ENCODE measurements at regions not wholly inside any gene's neighbourhood (a gene's known extent, or its start where the extent isn't known, plus 50 kb on each side); places are given as distances from the start of the nearest gene placed in this dataset.

DNA sequence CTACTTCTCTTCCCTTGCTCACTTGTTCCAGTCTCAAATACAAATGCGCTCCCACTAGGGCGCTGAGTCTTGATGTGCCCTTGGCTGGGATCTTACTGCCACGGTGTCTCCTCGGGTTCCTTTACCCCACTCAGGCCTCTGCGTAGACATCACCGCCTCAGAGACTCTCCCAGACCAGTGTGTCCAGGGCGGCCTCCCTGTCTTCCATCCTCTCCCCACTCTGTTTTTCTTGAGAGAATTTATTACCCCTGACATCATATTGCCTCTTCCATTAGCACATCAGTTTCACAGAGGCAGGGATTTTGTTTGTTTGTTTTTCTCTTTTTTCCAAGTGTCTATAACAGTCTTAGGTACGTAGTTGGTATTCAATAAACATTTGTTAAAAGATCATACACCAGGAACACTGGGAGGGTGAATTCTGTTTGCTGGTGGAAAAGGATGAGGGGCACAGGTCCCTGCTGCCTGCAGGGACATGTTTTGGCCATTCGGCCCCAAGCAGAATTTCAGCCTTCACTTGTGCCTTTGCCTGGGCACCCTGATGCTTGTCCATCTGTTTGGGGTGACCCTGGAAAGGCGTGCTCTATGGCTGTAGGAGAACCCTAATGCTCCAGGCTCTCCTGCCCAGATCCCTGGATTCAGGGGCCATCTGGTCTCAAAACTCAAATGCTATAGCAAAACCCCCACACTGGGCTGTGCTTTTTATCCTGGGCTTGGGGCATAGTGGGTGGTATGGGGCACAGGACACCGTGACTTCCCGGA is 55.0 kb downstream of the RPL37A start:
- no peak for DNase-seq (ENCODE audit: low read depth)

DNA sequence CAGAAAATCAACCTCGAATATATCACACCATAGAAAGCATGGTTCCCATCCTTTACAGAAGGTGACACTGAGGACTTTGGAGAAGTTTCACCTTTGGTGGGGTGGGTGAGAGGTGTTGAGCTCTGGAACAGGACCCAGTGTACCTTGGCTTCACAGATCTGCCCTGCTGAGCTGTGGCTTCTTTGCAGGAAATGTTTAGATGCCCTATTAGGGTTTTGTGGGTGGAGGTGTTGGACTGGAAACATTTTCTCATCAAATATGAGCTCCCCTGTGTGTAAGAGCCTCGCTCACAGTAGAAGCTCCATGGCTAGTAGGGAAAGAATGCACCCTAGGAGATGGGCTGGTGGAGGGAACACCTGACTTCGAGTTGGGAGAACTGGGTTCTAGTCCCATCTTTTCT is 55.6 kb downstream of the RPL37A start:
- no peak for DNase-seq (ENCODE audit: low read depth)

DNA sequence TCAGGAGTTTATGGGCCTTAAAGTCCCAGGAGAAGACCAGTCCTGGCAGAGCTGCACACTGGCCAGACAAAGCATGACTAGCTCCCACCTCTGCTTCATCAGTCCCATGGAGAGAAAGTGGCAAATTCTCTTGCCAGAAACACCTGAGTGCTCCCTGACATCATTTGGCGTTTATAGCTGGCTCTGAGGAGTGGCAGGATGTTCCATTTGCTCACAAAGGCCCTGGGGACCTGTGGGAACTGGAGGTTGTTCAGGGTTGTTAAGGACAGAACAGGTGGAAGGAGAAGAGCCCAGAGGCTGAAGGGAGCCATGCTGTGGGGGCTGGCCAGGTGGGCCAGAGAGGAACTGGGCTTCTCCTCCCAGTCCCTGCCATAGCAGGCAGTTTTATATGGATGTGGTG is 56.1 kb downstream of the RPL37A start:
- peak; percentile 89 for DNase-seq (ENCODE audit: low read depth)

DNA sequence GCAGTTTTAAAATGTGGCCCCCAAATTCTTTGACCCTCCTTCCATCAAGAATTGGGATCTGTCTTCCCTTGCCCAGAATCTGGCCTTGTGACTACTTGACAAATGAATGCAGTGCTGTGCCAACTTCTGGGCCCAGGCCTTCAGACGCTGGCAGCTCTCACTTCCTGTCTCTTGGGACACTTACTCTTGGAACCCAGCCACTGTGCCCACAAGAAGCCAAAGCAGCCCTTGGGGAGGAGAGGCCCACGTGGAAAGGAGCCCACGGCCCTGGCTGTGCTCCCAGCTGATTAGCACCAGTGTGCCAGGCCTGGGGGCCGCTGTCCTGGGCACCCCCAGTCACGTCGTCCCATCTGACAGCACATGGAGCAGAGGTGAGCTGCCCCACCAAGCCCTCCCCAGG is 56.6 kb downstream of the RPL37A start:
- DNase-seq (ENCODE audit: low read depth), result peak; percentile 96

DNA sequence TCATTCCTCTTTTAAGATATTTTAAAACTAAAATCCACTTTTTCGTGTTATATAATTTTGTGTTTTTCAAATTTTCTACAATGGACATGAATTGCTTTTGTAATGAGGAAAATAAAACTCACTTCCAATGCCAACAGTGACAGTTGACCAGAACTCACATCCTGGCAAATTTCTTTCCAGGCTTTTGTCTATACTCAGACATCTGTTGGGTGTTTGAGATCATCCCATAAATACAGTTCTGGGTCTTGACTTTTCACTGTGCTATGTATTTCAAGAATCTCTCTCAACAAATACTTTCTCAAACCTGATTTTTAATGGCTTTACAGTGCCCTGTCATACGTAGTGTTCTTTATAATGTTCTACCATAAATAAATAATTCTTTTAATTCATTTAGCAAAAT is 57.6 kb downstream of the RPL37A start:
- no peak for DNase-seq (ENCODE audit: low read depth)

DNA sequence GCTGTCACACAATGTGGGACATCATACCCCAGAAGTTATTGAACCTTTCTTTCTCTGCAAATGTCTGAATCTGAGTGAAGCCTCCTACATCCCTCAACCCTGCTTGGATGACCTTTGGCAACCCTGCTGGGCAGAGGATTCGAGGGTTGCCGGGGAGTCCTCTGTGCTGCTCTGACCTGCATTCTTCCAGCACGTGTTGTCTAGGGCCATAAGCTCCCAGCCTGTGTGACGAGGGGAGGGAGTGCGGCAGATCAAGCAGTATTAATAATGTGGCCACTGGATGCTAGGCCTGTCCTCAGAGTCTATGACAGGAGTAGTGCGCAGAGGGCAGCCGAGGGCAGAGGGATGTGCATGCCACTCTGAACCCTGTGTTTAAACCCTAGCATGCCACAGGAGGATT is 58.8 kb downstream of the RPL37A start:
- DNase-seq (ENCODE audit: low read depth), result no peak

DNA sequence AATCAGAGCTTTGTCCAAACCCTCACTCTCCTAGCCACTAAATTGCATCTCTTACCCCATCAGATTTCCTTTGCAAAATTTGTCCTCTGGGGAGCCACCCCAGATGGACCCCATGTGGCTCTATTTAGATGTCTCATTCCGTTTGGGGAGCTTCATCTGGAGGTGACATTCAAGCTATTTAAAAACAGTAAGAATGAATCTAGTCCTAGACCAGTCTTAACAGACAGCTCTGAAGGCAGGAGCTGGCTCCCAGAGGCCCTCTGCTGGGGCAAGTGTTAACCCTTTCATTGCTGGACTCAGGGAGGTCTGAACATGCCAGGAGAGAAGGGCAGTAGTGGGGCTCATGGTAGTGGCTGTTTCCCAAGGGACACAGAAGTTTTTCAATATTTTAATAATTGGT is 59.2 kb downstream of the RPL37A start:
- no peak for DNase-seq (ENCODE audit: low read depth)

DNA sequence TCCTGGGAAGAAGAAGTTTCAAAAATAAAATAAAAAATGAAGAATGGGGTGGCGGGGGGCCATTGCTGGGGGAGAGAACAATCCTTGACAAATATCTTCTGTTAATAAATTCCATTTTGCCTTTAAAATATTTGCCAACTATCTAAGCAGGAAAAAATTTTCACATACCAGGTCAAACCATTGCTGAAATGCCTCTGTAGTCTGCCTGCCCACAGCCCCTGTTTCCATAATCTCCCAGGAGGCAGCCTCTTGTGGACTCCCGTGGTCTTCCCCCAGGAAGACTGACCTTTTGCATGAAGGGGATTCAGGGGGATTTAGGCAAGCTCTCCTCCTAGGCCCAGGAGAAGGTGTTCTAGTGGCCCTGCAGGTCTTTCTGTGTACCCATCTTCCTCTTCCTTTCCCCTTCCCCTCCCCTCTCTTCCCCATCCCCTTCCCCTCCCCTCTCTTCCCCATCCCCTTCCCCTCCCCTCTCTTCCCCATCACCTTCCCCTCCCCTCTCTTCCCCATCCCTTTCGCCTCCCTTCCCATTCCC is 61.0 kb downstream of the RPL37A start:
- no peak for DNase-seq (ENCODE audit: low read depth)

DNA sequence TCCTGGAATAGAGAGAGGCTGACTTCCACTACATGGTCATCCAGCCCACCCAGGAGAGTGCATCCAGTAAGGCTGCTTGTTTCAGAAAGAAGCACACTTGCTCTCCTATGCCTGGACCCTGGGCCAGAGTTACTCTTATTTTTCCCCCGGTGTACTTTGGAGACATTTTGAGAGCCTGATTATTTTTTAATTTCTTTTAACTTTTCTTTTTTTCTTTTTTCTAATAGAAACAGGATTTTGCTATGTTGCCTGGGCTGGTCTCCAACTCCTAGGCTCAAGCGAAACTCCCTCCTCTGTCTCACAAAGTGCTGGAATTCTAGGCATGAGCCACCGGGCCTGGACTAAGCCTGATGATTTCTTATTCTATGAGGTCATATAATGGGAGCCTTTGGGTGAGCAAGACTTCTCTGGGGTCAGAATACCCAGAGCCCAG is 62.2 kb downstream of the RPL37A start:
- peak; percentile 50 for DNase-seq (ENCODE audit: low read depth)

DNA sequence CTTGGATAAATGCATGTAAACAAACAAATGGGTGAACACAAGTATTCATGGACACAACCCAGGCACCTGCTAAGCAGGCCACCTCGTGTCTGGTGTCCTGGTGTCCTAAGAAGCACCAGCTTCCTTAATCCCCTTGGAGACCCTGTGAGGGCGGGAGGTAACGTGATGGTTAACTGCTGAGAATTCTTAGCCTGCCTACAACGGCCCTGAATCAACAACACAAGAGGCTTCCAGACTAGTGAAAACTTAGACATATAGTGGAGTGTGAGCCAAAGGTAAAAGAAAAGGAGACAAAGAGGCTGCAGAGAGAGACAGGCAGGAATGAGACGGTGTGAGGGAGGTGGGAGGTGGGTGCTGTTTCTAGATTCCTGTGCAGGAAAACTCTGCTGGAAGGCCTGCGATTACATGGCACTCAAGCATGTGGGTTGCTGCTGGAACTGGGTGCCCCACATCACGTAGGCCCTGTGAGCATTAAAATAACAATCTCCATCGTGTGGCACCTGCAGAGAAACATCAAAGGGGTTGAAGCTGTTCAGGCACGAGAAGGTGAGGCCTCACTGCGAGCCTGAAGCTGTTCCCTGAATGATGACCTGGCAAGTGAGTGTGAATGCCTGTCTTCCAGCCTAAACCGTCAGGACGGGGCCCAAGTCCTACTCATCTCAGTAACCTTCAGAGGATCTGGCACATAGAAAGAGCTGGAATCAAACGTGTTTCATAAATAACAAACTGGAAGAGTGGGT is 64.2 kb downstream of the RPL37A start:
- DNase-seq (ENCODE audit: low read depth), result no peak

DNA sequence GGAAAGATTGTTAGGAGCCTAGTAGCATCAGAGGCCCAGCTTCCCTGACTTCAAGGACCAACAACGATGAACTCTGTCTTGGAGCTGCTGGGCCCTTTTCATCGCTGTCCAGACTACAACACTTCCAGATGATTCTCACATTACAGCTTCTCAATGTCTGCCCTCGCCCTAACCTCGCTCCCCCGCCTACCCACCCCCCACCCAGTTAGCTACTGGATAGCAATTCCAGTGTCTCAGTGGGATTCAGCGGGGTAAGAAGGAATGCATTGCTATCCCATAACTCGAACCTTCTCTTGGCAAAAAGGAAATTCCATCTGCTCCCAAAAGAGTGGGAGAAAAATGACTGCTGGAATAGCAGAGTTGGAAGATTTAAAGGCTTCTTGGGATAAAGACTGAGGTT is 65.0 kb downstream of the RPL37A start:
- no peak for DNase-seq (ENCODE audit: low read depth)

DNA sequence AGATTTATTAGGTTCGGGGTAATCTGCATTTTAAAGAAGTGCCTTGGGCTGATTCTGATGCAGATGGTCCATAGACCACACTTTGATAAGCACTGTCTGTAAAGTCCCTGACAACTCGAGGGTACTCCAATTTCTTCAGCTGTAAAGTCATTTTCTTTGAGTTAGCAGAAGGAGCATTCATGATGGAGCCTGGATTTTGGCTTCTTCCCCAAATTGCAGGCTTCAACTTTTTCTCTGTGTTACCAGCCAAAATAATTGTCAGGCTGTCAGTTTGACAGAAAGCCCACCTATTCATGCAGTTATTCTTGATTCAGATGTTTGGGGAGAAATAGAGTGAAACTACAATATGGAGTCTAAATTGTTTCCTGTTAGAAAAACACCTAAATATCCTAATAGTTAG is 66.0 kb downstream of the RPL37A start:
- no peak for DNase-seq (ENCODE audit: low read depth)

DNA sequence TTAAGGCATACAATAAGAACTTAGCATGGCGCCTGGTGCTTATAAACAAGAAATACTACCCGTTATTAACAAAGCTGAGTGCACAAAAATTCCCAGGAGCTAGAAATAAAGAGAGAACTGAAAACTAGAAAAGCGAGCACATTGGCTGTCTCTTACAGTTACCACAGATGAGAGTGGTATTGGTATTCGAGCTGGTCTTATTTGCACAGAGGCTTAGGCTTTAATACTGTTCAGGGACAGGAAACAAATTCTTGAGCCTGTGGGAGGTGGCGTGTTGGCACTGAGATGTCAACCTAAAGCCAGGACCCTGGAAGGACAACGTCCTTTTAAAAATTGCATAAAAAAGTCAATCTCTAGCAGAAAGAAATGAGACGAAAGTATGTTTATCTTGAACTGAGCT is 67.3 kb upstream of the IGFBP2 start:
- no peak for DNase-seq (ENCODE audit: low read depth)

DNA sequence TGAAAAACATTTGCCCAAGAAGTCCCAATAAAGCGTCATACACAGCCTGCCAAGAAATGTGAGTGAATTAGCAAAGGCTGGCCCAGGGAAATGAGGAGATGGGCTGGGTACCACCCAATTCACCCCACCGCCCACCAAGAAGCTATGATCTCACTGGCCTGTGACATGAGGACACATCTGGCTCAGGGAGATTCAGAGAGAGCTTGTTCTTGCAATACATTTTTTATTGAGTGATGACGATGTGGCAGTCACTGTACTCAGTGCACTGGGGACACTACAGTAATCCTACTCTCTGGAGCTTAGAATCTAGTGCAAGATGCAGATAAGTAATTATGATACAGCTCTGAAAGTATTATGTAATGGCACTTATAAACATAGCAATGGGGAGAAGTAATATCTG is 64.6 kb upstream of the IGFBP2 start:
- no peak for DNase-seq (ENCODE audit: low read depth)

DNA sequence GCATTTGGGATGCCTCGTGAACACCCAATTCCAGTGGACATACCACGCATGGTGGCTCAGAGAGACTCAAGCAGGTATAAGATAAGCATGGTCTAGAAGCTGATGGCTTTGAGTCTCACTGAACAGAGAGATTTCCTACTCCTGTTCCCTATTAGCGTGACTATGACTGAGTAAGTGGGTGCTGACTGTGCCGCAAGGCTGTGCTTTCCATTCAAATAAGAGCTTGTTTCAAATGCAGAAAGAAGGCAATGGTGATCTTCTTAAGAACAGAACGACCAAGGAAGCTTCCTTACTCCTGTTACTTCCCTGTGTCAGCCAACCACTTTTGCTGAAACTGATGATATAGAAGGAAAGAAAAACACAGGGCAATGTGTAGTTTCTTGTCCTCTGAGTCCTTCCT is 63.5 kb upstream of the IGFBP2 start:
- no peak for DNase-seq (ENCODE audit: low read depth)

DNA sequence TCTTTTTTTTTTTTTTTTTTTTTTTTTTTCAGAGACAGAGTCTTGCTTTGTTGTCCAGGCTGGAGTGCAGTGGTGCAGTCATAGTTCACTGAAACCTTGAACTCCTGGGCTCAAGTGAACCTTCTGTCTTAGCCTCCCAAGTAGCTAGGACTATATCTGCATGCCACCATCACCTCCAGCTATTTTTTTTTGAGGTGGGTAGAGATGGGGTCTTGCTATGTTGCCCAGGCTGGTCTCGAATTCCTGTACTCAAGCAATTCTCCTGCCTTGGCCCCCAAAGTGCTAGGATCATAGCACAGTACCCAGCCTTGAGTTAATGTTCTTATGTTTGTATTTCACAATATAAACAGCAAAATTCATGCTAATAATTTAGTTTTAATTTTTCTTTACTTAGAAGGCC is 62.9 kb upstream of the IGFBP2 start:
- no peak for DNase-seq (ENCODE audit: low read depth)

DNA sequence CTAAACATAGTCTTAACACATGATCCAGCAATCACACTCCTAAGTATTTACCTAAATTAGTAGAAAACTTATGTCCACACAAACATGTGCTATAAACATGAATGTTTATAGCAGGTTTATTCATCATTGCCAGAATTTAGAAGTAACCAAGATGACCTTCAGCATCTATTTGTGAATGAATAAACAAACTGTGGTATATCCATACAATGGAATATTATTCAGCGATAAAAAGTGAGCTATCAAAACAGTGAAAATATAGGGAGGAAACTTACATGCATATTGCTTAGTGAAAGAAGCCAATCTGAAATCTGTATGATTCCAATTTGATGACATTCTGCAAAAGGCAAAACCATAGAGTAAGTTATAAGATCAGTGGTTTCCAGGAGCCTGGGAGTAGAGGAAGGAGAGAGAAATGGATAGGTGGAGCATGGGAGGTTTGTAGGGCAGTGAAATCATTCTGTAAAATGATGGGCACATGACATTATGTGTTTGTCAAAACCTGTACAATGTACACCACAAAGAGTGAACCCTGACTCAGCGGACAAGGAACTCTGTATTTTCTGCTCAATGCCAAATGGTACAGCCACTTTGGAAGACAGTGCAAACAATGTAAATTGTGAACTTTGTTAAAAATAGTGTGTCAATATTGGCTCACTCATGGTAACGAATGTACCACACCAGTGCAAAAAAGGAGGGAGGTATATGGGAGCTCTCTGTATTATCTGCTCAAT is 61.9 kb upstream of the IGFBP2 start:
- DNase-seq (ENCODE audit: low read depth), result no peak

DNA sequence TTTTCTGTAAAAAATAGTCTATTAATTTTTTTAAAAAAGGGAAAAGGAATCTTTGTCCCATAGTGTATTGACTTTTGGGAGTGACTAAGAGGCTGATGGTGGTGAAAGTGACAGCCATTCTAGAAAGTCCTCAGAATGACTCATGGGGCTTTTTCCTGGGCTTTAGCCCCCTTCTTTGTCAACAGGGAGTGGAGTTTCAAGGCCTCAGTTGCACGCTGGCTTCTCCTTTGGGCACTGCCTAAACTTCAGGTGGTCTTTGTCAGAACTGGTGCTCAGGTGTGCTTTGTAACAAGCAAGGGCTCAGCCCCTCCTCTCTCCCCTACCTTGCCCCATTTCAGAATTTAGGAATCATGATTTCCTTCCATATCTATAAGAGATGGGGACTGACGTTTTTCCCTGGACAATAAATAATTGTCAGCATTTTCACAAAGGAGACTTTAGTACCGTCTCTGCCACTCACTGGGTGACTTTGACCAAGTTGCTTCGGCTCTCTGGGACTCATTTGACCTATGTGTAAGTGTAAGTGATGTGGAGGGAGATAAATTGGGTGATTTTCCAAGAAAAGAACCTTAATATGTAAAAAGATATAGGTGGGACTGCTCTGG is 61.2 kb upstream of the IGFBP2 start:
- DNase-seq (ENCODE audit: low read depth), result no peak

DNA sequence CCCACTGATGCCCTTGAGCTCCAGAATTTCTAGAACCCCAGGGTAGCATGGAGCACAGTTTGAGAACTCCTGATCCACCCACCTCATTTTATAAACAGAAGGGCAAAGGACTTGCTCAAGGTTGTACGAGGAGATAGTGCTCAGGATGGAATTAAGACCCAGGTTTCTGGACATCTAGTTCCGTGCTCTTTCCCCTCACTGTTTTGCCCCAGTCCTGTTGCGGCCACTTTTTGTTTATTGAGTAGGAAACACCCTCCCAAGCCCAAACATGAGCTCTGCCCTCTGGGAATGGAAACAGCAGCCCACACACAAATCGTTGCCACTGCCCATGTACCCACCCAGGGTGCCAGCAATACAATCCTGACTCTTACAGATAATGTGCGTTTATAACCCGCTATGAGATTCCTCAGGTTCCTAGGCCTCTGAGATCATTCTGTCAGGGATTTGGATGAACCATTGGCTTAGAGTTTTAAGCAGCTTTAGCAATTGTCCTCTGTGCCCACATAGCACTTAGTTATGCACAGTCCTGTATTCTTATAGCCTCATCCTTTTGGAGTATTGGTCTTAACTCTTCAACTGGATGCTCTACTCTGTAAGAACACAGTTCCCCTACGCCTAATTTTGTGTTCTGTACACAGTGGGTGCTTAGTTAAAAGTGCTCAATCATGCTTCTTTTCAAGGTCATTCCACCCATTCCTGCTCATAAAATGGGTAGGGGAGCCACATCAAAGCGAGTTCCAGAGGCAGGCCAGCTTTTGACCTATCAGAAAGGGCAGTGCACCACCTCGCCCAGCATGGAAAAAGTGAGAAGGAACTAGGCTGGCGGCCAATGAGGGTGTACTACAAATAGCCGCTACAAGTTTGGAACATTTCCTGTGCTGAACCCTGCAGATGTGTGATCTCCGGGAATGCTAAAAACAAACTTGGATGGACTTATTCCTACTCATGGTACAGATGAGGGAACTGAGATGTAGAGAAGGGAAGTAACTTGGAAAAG is 60.3 kb upstream of the IGFBP2 start:
- DNase-seq (ENCODE audit: low read depth), result no peak

DNA sequence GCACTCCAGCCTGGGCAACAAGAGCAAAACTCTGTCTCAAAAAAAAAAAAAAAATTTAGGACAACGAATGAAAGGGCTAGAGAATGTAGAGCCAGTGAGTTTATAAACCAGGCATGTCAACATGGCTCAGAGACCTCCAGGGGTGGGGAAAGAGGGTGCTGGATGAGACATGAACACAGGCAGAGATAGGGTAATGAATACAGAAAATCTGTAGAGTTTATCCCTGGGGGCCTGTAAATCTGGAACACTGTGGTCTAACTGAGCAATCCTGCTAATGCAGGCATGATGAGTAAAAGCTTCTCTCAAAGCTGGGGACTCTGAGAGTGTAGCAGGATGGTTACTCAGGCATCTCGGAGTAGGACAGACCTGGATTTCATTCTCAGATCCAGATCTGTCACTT is 59.2 kb upstream of the IGFBP2 start:
- DNase-seq (ENCODE audit: low read depth), result peak; percentile 35
